ENCODE measurements at regions not wholly inside any gene's neighbourhood (a gene's known extent, or its start where the extent isn't known, plus 50 kb on each side); places are given as distances from the start of the nearest gene placed in this dataset.

DNA sequence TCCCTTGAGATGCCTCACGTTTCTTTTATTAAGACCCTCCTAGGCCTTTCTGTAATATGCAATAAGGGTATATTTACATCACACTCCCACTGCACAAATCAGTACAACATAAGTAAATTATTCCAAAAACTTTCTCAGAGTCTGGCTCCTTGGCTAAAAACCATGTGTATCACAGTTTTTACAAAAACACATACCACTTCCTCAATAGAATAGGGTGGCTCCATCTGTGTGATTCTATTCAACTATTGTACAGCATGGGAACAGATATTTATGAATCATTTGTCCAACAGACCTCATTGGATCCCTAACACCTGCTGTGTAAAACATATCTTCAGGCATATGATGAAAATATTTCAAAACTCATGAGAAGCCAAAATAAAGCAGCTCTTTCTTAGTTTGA is 502.7 kb downstream of the EFNA5 start:
- TF ChIP-seq, protein P1, sequence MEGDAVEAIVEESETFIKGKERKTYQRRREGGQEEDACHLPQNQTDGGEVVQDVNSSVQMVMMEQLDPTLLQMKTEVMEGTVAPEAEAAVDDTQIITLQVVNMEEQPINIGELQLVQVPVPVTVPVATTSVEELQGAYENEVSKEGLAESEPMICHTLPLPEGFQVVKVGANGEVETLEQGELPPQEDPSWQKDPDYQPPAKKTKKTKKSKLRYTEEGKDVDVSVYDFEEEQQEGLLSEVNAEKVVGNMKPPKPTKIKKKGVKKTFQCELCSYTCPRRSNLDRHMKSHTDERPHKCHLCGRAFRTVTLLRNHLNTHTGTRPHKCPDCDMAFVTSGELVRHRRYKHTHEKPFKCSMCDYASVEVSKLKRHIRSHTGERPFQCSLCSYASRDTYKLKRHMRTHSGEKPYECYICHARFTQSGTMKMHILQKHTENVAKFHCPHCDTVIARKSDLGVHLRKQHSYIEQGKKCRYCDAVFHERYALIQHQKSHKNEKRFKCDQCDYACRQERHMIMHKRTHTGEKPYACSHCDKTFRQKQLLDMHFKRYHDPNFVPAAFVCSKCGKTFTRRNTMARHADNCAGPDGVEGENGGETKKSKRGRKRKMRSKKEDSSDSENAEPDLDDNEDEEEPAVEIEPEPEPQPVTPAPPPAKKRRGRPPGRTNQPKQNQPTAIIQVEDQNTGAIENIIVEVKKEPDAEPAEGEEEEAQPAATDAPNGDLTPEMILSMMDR (conservative IDR thresholded peaks at IDR 0.05) = no peak
- no peak for TF ChIP-seq ZFX (IDR thresholded peaks at IDR 0.05)
